ENCODE measurements at regions not wholly inside any gene's neighbourhood (a gene's known extent, or its start where the extent isn't known, plus 50 kb on each side); places are given as distances from the start of the nearest gene placed in this dataset.

- no peaks in the 10 kb centered on the region for H4K20me1 ChIP-seq (ENCODE audit: insufficient read depth, low read length)
- no peaks in the 10 kb centered on the region for H3K9me3 ChIP-seq (replicated peaks; ENCODE audit: insufficient read depth, low read length)
- TF ChIP-seq EZH2 (optimal IDR thresholded peaks at IDR 0.05; ENCODE audit: low read depth, low read length) (no peak), CTCF (IDR thresholded peaks at IDR 0.05; ENCODE audit: low read length) (no peak), EZH2phosphoT487 (IDR thresholded peaks at IDR 0.05; ENCODE audit: low read length) (no peak)
- H3K4me2 ChIP-seq (ENCODE audit: low read depth, low read length) = no peak overlapping the region
- no peaks in the 10 kb centered on the region for H3K36me3 ChIP-seq (replicated peaks; ENCODE audit: insufficient read depth, low read length)
- no peak for DNase-seq
- H3K27me3 ChIP-seq (replicated peaks; ENCODE audit: insufficient read depth, low read length) = no peaks in the 10 kb centered on the region
- H3K9me2 ChIP-seq (replicated peaks; ENCODE audit: insufficient read depth, low read length) = no peaks in the 10 kb centered on the region
- no peak overlapping the region for H3K4me3 ChIP-seq (ENCODE audit: low read length)
- H3K9ac ChIP-seq (ENCODE audit: low read length) = no peak overlapping the region
- H3F3A ChIP-seq (ENCODE audit: insufficient read depth, low read length) = no peaks in the 10 kb centered on the region
- no peaks in the 10 kb centered on the region for H3K79me2 ChIP-seq (ENCODE audit: low read length)
- no peak overlapping the region for H3K27ac ChIP-seq (ENCODE audit: low read length)
- H3K4me1 ChIP-seq (ENCODE audit: low read length) = no peaks in the 10 kb centered on the region
- no peak overlapping the region for H2AFZ ChIP-seq (ENCODE audit: low read length)
Measured at GRCh38 chr16:49095539-49095938, 186.1 kb downstream of the CBLN1 start.

- DNase-seq = no peak
- Histone ChIP-seq H3K4me1 (ENCODE audit: low read length) (no peaks in the 10 kb centered on the region), H3K4me3 (ENCODE audit: low read length) (no peak overlapping the region), H4K20me1 (ENCODE audit: insufficient read depth, low read length) (no peaks in the 10 kb centered on the region), H3K9ac (ENCODE audit: low read length) (no peak overlapping the region), H3K27me3 (replicated peaks; ENCODE audit: insufficient read depth, low read length) (no peaks in the 10 kb centered on the region), H3K9me2 (replicated peaks; ENCODE audit: insufficient read depth, low read length) (no peaks in the 10 kb centered on the region), H2AFZ (ENCODE audit: low read length) (no peak overlapping the region), H3K79me2 (ENCODE audit: low read length) (no peaks in the 10 kb centered on the region), H3K9me3 (replicated peaks; ENCODE audit: insufficient read depth, low read length) (no peaks in the 10 kb centered on the region), H3K27ac (ENCODE audit: low read length) (no peak overlapping the region), H3F3A (ENCODE audit: insufficient read depth, low read length) (no peaks in the 10 kb centered on the region), H3K4me2 (ENCODE audit: low read depth, low read length) (no peak overlapping the region), H3K36me3 (replicated peaks; ENCODE audit: insufficient read depth, low read length) (no peaks in the 10 kb centered on the region)
- TF ChIP-seq CTCF (IDR thresholded peaks at IDR 0.05; ENCODE audit: low read length) = no peak
- TF ChIP-seq EZH2phosphoT487 (IDR thresholded peaks at IDR 0.05; ENCODE audit: low read length) = no peak
- no peak for TF ChIP-seq EZH2 (optimal IDR thresholded peaks at IDR 0.05; ENCODE audit: low read depth, low read length)
Measured at GRCh38 chr16:49094471-49094870, 187.2 kb downstream of the CBLN1 start.

GRCh38 chr16:49093939-49094338, 187.7 kb downstream of the CBLN1 start:
- no peaks in the 10 kb centered on the region for H3K79me2 ChIP-seq (ENCODE audit: low read length)
- H3K9ac ChIP-seq (ENCODE audit: low read length) = no peak overlapping the region
- no peak for TF ChIP-seq CTCF (IDR thresholded peaks at IDR 0.05; ENCODE audit: low read length)
- no peak for TF ChIP-seq EZH2phosphoT487 (IDR thresholded peaks at IDR 0.05; ENCODE audit: low read length)
- no peak for TF ChIP-seq EZH2 (optimal IDR thresholded peaks at IDR 0.05; ENCODE audit: low read depth, low read length)
- no peaks in the 10 kb centered on the region for H3K4me1 ChIP-seq (ENCODE audit: low read length)
- H3K36me3 ChIP-seq (replicated peaks; ENCODE audit: insufficient read depth, low read length) = no peaks in the 10 kb centered on the region
- H3K4me3 ChIP-seq (ENCODE audit: low read length) = no peak overlapping the region
- no peaks in the 10 kb centered on the region for H4K20me1 ChIP-seq (ENCODE audit: insufficient read depth, low read length)
- no peaks in the 10 kb centered on the region for H3F3A ChIP-seq (ENCODE audit: insufficient read depth, low read length)
- no peak for DNase-seq
- H3K9me3 ChIP-seq (replicated peaks; ENCODE audit: insufficient read depth, low read length) = no peaks in the 10 kb centered on the region
- H3K27me3 ChIP-seq (replicated peaks; ENCODE audit: insufficient read depth, low read length) = no peaks in the 10 kb centered on the region
- no peak overlapping the region for H3K4me2 ChIP-seq (ENCODE audit: low read depth, low read length)
- no peak overlapping the region for H2AFZ ChIP-seq (ENCODE audit: low read length)
- H3K27ac ChIP-seq (ENCODE audit: low read length) = no peak overlapping the region
- no peaks in the 10 kb centered on the region for H3K9me2 ChIP-seq (replicated peaks; ENCODE audit: insufficient read depth, low read length)
